ENCODE measurements at regions not wholly inside any gene's neighbourhood (a gene's known extent, or its start where the extent isn't known, plus 50 kb on each side); places are given as distances from the start of the nearest gene placed in this dataset.
"Not testable (repeated sequence)": the region's sequence is repeated elsewhere in the genome, so short reads cannot be mapped to it uniquely, and the experiment has no call there.

GRCh38 chr2:185417688-185418087 is 320.9 kb upstream of the FSIP2 start:
- DNase-seq (no peak), ATAC-seq (no peak)
- H3K4me3 Mint-ChIP-seq = no peak overlapping the region
- H3K27ac Mint-ChIP-seq = no peak overlapping the region
- peaks cover 10% of the 10 kb centered on the region for H3K9me3 Mint-ChIP-seq
- H3K27me3 Mint-ChIP-seq = no peaks in the 10 kb centered on the region
- no peaks in the 10 kb centered on the region for H3K36me3 Mint-ChIP-seq (ENCODE audit: low read depth)
- H3K4me1 Mint-ChIP-seq = no peaks in the 10 kb centered on the region

- not testable (repeated sequence) for H3K36me3 Mint-ChIP-seq (ENCODE audit: low read depth); DNase-seq; H3K27ac Mint-ChIP-seq; H3K4me1 Mint-ChIP-seq; ATAC-seq; H3K27me3 Mint-ChIP-seq; H3K9me3 Mint-ChIP-seq
- peak overlapping the region; percentile 34 for H3K4me3 Mint-ChIP-seq
These were observed 313.5 kb upstream of the FSIP2 start for GRCh38 chr2:185424958-185425629.

DNA sequence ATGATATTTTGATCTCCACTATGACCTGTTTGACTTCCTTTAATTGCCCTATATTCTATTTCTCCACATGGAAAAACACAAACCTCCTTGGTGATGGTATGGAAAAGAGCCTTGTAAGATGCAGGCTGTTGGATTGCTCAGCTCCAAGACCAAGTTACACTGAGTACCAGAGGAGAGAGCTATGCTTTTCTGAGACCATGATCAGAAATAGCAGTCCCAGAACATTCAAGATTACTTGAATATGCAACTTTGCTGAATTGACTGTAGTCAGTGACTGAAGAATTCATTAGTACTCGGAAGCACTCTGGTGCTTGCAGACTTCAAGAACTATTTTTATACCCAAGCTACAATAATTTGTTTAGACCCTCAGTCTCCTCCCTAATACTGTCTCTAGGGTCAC is 310.6 kb upstream of the FSIP2 start:
- no peaks in the 10 kb centered on the region for H3K4me1 Mint-ChIP-seq
- ATAC-seq (no peak), DNase-seq (no peak)
- H3K9me3 Mint-ChIP-seq = no peaks in the 10 kb centered on the region
- no peaks in the 10 kb centered on the region for H3K27me3 Mint-ChIP-seq
- no peak overlapping the region for H3K27ac Mint-ChIP-seq
- H3K36me3 Mint-ChIP-seq (ENCODE audit: low read depth) = no peaks in the 10 kb centered on the region
- H3K4me3 Mint-ChIP-seq = no peak overlapping the region

GRCh38 chr2:185433824-185434223 is 304.8 kb upstream of the FSIP2 start:
- Mint-ChIP-seq H3K27me3 (no peaks in the 10 kb centered on the region), H3K4me1 (no peaks in the 10 kb centered on the region), H3K36me3 (ENCODE audit: low read depth) (no peaks in the 10 kb centered on the region), H3K4me3 (no peak overlapping the region), H3K9me3 (peaks cover 6% of the 10 kb centered on the region), H3K27ac (no peak overlapping the region)
- no peak for DNase-seq
- ATAC-seq = no peak

- H3K4me1 Mint-ChIP-seq = no peaks in the 10 kb centered on the region
- ATAC-seq = no peak
- H3K27me3 Mint-ChIP-seq = no peaks in the 10 kb centered on the region
- no peak overlapping the region for H3K27ac Mint-ChIP-seq
- H3K36me3 Mint-ChIP-seq (ENCODE audit: low read depth) = no peaks in the 10 kb centered on the region
- no peak for DNase-seq
- no peak overlapping the region for H3K4me3 Mint-ChIP-seq
- H3K9me3 Mint-ChIP-seq = peaks cover 6% of the 10 kb centered on the region
These were observed 301.7 kb upstream of the FSIP2 start for GRCh38 chr2:185436787-185437372.

DNA sequence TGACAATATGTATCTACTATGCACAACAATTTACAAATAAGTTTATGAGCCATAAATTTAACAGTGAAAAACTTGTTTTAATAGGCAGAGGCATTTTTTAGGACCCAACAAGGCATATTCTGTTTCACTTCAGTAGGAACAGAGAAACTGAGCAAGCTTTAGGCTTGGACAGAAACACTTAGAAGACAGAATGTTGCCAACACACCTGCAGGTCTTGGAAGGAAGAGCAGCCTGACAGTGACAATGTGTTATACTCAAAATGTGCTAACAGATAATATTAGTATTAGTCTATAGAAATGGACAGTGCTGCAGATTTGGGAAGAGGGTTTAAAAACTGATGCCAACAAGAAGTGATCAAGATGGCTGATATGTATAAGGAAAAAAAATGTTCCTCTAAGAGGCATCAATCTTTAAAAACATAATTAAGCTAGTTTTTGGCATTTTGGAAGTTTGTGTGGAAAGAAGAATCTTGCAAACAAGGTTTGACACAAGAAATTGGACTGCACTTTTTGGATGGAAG is 297.1 kb upstream of the FSIP2 start:
- H3K4me1 Mint-ChIP-seq = no peaks in the 10 kb centered on the region
- no peaks in the 10 kb centered on the region for H3K27me3 Mint-ChIP-seq
- no peaks in the 10 kb centered on the region for H3K36me3 Mint-ChIP-seq (ENCODE audit: low read depth)
- no peak overlapping the region for H3K27ac Mint-ChIP-seq
- H3K4me3 Mint-ChIP-seq = no peak overlapping the region
- ATAC-seq = no peak
- no peaks in the 10 kb centered on the region for H3K9me3 Mint-ChIP-seq
- DNase-seq = no peak

GRCh38 chr2:185456517-185456916 is 282.1 kb upstream of the FSIP2 start:
- ATAC-seq (no peak), DNase-seq (no peak)
- Mint-ChIP-seq H3K36me3 (ENCODE audit: low read depth) (no peaks in the 10 kb centered on the region), H3K9me3 (peaks cover 29% of the 10 kb centered on the region), H3K27me3 (no peaks in the 10 kb centered on the region), H3K4me1 (no peaks in the 10 kb centered on the region), H3K27ac (no peak overlapping the region), H3K4me3 (no peak overlapping the region)

- peaks cover 20% of the 10 kb centered on the region for H3K9me3 Mint-ChIP-seq
- no peaks in the 10 kb centered on the region for H3K27me3 Mint-ChIP-seq
- H3K36me3 Mint-ChIP-seq (ENCODE audit: low read depth) = no peaks in the 10 kb centered on the region
- no peak overlapping the region for H3K4me3 Mint-ChIP-seq
- no peak for ATAC-seq
- DNase-seq = no peak
- H3K4me1 Mint-ChIP-seq = no peaks in the 10 kb centered on the region
- H3K27ac Mint-ChIP-seq = no peak overlapping the region
These were observed 275.1 kb upstream of the FSIP2 start for GRCh38 chr2:185463481-185463880.

- no peak for ATAC-seq
- no peak for DNase-seq
- H3K27me3 Mint-ChIP-seq = no peaks in the 10 kb centered on the region
- no peak overlapping the region for H3K4me3 Mint-ChIP-seq
- H3K27ac Mint-ChIP-seq = no peak overlapping the region
- peaks cover 16% of the 10 kb centered on the region for H3K9me3 Mint-ChIP-seq
- no peaks in the 10 kb centered on the region for H3K4me1 Mint-ChIP-seq
- no peaks in the 10 kb centered on the region for H3K36me3 Mint-ChIP-seq (ENCODE audit: low read depth)
These were observed 271.7 kb upstream of the FSIP2 start for GRCh38 chr2:185466915-185467314.

- Mint-ChIP-seq H3K9me3 (no peaks in the 10 kb centered on the region), H3K27me3 (no peaks in the 10 kb centered on the region), H3K4me1 (no peaks in the 10 kb centered on the region), H3K4me3 (no peak overlapping the region), H3K36me3 (ENCODE audit: low read depth) (no peaks in the 10 kb centered on the region), H3K27ac (no peak overlapping the region)
- ATAC-seq = no peak
- DNase-seq = no peak
These were observed 267.2 kb upstream of the FSIP2 start for GRCh38 chr2:185471441-185471840.

DNA sequence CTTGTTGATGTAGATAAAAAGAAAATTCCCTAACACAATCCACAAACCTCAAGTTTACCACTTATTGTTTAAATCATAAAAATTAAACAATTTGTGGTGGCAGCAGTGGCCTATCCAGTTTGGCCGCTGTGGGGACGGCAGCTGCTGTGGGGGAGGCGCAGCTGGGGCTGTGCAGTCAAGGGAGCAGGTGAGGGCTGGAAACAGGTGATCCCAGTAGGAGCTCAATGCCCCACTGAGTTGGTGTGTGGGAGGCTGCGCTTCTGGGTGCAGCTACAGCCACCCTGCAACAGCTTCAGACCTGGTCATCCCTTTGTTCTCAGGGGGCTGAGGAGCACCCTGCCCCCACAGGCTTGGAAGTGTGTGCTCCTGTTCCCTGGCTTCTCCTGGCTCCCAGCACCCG is 266.0 kb upstream of the FSIP2 start:
- ATAC-seq = no peak
- Mint-ChIP-seq H3K4me1 (no peaks in the 10 kb centered on the region), H3K36me3 (ENCODE audit: low read depth) (no peaks in the 10 kb centered on the region)

GRCh38 chr2:185473838-185474237 is 264.8 kb upstream of the FSIP2 start:
- DNase-seq (no peak), ATAC-seq (peak; percentile 24)
- Mint-ChIP-seq H3K4me1 (no peaks in the 10 kb centered on the region), H3K4me3 (no peak overlapping the region), H3K36me3 (ENCODE audit: low read depth) (no peaks in the 10 kb centered on the region), H3K27me3 (no peaks in the 10 kb centered on the region), H3K27ac (no peak overlapping the region), H3K9me3 (no peaks in the 10 kb centered on the region)

More for the DNA sequence above, 266.0 kb upstream of the FSIP2 start:
- H3K27ac Mint-ChIP-seq = no peak overlapping the region
- no peak overlapping the region for H3K4me3 Mint-ChIP-seq
- H3K27me3 Mint-ChIP-seq = no peaks in the 10 kb centered on the region
- no peak for DNase-seq
- no peaks in the 10 kb centered on the region for H3K9me3 Mint-ChIP-seq

- no peak overlapping the region for H3K4me3 Mint-ChIP-seq
- no peak for DNase-seq
- H3K4me1 Mint-ChIP-seq = no peaks in the 10 kb centered on the region
- H3K36me3 Mint-ChIP-seq (ENCODE audit: low read depth) = no peaks in the 10 kb centered on the region
- no peaks in the 10 kb centered on the region for H3K27me3 Mint-ChIP-seq
- ATAC-seq = no peak
- H3K9me3 Mint-ChIP-seq = peaks cover 4% of the 10 kb centered on the region
- no peak overlapping the region for H3K27ac Mint-ChIP-seq
These were observed 262.7 kb upstream of the FSIP2 start for GRCh38 chr2:185475914-185476313.

GRCh38 chr2:185477452-185477851 is 261.2 kb upstream of the FSIP2 start:
- H3K9me3 Mint-ChIP-seq = peaks cover 4% of the 10 kb centered on the region
- no peak overlapping the region for H3K4me3 Mint-ChIP-seq
- no peak for ATAC-seq

DNA sequence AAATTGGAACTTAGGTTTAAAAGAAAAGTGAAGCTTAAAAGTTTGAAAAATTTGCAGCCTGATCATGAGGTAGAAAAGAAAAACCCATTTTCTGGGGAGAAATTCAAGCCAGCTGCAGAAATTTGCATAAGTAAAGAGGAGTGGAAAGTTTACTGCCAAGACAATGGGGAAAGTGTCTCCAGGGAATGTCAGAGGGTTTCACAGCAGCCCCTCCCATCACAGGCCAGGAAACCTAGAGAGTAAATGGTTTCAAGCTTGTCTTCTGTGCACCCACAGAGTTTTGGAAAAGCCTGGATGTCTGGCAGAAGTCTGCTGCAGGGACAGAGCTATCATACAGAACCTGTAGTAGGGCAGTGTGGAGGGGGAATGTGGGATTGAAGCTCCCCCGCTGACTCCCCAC is 254.0 kb upstream of the FSIP2 start:
- peaks cover 4% of the 10 kb centered on the region for H3K9me3 Mint-ChIP-seq
- ATAC-seq = no peak

More at GRCh38 chr2:185477452-185477851, 261.2 kb upstream of the FSIP2 start:
- no peaks in the 10 kb centered on the region for H3K27me3 Mint-ChIP-seq
- H3K27ac Mint-ChIP-seq = no peak overlapping the region
- H3K4me1 Mint-ChIP-seq = no peaks in the 10 kb centered on the region
- no peaks in the 10 kb centered on the region for H3K36me3 Mint-ChIP-seq (ENCODE audit: low read depth)
- no peak for DNase-seq

More for the DNA sequence above, 254.0 kb upstream of the FSIP2 start:
- no peak for DNase-seq
- no peak overlapping the region for H3K27ac Mint-ChIP-seq
- peaks cover 2% of the 10 kb centered on the region for H3K36me3 Mint-ChIP-seq (ENCODE audit: low read depth)
- no peaks in the 10 kb centered on the region for H3K4me1 Mint-ChIP-seq
- no peak overlapping the region for H3K4me3 Mint-ChIP-seq
- no peaks in the 10 kb centered on the region for H3K27me3 Mint-ChIP-seq

Measured in activated naive CD8-positive, alpha-beta T cell treated with anti-CD3 and anti-CD28 coated beads, Interleukin-2, amount 50 U/mL, for 24 hours (primary cell).